ENCODE measurements at regions not wholly inside any gene's neighbourhood (a gene's known extent, or its start where the extent isn't known, plus 50 kb on each side); places are given as distances from the start of the nearest gene placed in this dataset.

GRCh38 chr9:1462626-1463308, 412.6 kb downstream of the DMRT2 start:
- no peak for TF ChIP-seq CTCF (IDR thresholded peaks at IDR 0.05; ENCODE audit: insufficient read depth, low read length, severe bottlenecking)
- peak; percentile 35 for DNase-seq (ENCODE audit: low read depth)
- H3K27me3 ChIP-seq (ENCODE audit: control insufficient read depth, insufficient read depth, low read length): no peaks in the 10 kb centered on the region
- no peaks in the 10 kb centered on the region for H3K36me3 ChIP-seq (ENCODE audit: control insufficient read depth, insufficient read depth, low read length)
- no peak for FAIRE-seq
- H3K4me3 ChIP-seq (ENCODE audit: low read depth, low read length): no peak overlapping the region

GRCh38 chr9:1469996-1470395, 419.8 kb downstream of the DMRT2 start:
- FAIRE-seq (no peak), DNase-seq (ENCODE audit: low read depth) (no peak)
- H3K36me3 ChIP-seq (ENCODE audit: control insufficient read depth, insufficient read depth, low read length): no peaks in the 10 kb centered on the region
- H3K4me3 ChIP-seq (ENCODE audit: low read depth, low read length): no peak overlapping the region
- no peak for TF ChIP-seq CTCF (IDR thresholded peaks at IDR 0.05; ENCODE audit: insufficient read depth, low read length, severe bottlenecking)
- H3K27me3 ChIP-seq (ENCODE audit: control insufficient read depth, insufficient read depth, low read length): no peaks in the 10 kb centered on the region

GRCh38 chr9:1473956-1474634, 423.9 kb downstream of the DMRT2 start:
- DNase-seq (ENCODE audit: low read depth): peak; percentile 46
- TF ChIP-seq CTCF (IDR thresholded peaks at IDR 0.05; ENCODE audit: insufficient read depth, low read length, severe bottlenecking): no peak
- Histone ChIP-seq H3K27me3 (ENCODE audit: control insufficient read depth, insufficient read depth, low read length) (no peaks in the 10 kb centered on the region), H3K36me3 (ENCODE audit: control insufficient read depth, insufficient read depth, low read length) (no peaks in the 10 kb centered on the region), H3K4me3 (ENCODE audit: low read depth, low read length) (no peak overlapping the region)
- no peak for FAIRE-seq

- DNase-seq (ENCODE audit: low read depth) (no peak), FAIRE-seq (no peak)
- Histone ChIP-seq H3K4me3 (ENCODE audit: low read depth, low read length) (no peak overlapping the region), H3K27me3 (ENCODE audit: control insufficient read depth, insufficient read depth, low read length) (no peaks in the 10 kb centered on the region), H3K36me3 (ENCODE audit: control insufficient read depth, insufficient read depth, low read length) (no peaks in the 10 kb centered on the region)
- no peak for TF ChIP-seq CTCF (IDR thresholded peaks at IDR 0.05; ENCODE audit: insufficient read depth, low read length, severe bottlenecking)
Measured at GRCh38 chr9:1474671-1475070, 424.5 kb downstream of the DMRT2 start.

GRCh38 chr9:1490341-1491232, 440.4 kb downstream of the DMRT2 start:
- H3K36me3 ChIP-seq (ENCODE audit: control insufficient read depth, insufficient read depth, low read length): no peaks in the 10 kb centered on the region
- TF ChIP-seq CTCF (IDR thresholded peaks at IDR 0.05; ENCODE audit: insufficient read depth, low read length, severe bottlenecking): no peak
- DNase-seq (ENCODE audit: low read depth) (peak; percentile 71), FAIRE-seq (no peak)
- no peak overlapping the region for H3K4me3 ChIP-seq (ENCODE audit: low read depth, low read length)
- no peaks in the 10 kb centered on the region for H3K27me3 ChIP-seq (ENCODE audit: control insufficient read depth, insufficient read depth, low read length)
